SK-N-SH treated with all-trans-retinoic acid at 6 μM for 48 hours (cell line): ENCODE measurements at regions not wholly inside any gene's neighbourhood (a gene's known extent, or its start where the extent isn't known, plus 50 kb on each side); places are given as distances from the start of the nearest gene placed in this dataset.

Source experiments
- ATAC-seq: fragments of 200-7000 bp; cut with Tn5 transposase; 3 replicates; pipeline ENCODE4 v1.9.1; 2020; ENCODE audit warnings: mild to moderate bottlenecking, moderate library complexity
- ARNTL ChIP-seq: fragments of 450-650 bp; formaldehyde crosslinking; IDR thresholded peaks from 2 replicates; pipeline ENCODE4 v1.5.0; 2020; ENCODE audit warnings: low read depth, mild to moderate bottlenecking, moderate library complexity, borderline replicate concordance
- BACH2 ChIP-seq: fragments of 250-450 bp; sonication (Bioruptor Pico); IDR thresholded peaks from 2 replicates; pipeline ENCODE4 v1.9.0; 2021; ENCODE audit warnings: mild to moderate bottlenecking, borderline replicate concordance
- CSDC2 ChIP-seq: fragments of 250-450 bp; sonication (Bioruptor Pico); IDR thresholded peaks from 2 replicates; pipeline ENCODE4 v1.5.0; 2020; ENCODE audit warnings: mild to moderate bottlenecking, moderate library complexity
- CSRNP3 ChIP-seq: fragments of 250-450 bp; sonication (Bioruptor Pico); IDR thresholded peaks from 2 replicates; pipeline ENCODE4 v1.5.1; 2021; ENCODE audit warnings: mild to moderate bottlenecking, moderate library complexity
- ESRRG ChIP-seq: fragments of 250-450 bp; sonication (Bioruptor Pico); IDR thresholded peaks from 2 replicates; pipeline ENCODE4 v1.6.1; 2021; ENCODE audit warnings: mild to moderate bottlenecking
- GLIS3 ChIP-seq: fragments of 250-450 bp; sonication (Bioruptor Pico); IDR thresholded peaks from 2 replicates; pipeline ENCODE4 v1.5.0; 2020; ENCODE audit warnings: mild to moderate bottlenecking, moderate library complexity
- ISL1 ChIP-seq: fragments of 250-450 bp; sonication (Bioruptor Pico); IDR thresholded peaks from 2 replicates; pipeline ENCODE4 v2.1.2; 2022; ENCODE audit warnings: mild to moderate bottlenecking, moderate library complexity
- OSR1 ChIP-seq: fragments of 250-450 bp; sonication (Bioruptor Pico); IDR thresholded peaks from 2 replicates; pipeline ENCODE4 v1.8.0; 2022; ENCODE audit warnings: moderate library complexity, mild to moderate bottlenecking, inconsistent platforms
- PPARA ChIP-seq: fragments of 250-450 bp; sonication (Bioruptor Pico); IDR thresholded peaks from 2 replicates; pipeline ENCODE4 v1.5.0; 2020; ENCODE audit warnings: mild to moderate bottlenecking, borderline replicate concordance
- SNAI2 ChIP-seq: fragments of 250-450 bp; sonication (Bioruptor Pico); IDR thresholded peaks from 2 replicates; pipeline ENCODE4 v1.5.0; 2020; ENCODE audit warnings: mild to moderate bottlenecking, moderate library complexity
- TCF4 ChIP-seq: fragments of 250-450 bp; sonication (Bioruptor Pico); IDR thresholded peaks from 2 replicates; pipeline ENCODE4 v1.8.0; 2021; ENCODE audit warnings: mild to moderate bottlenecking, moderate library complexity, borderline replicate concordance
- TOX ChIP-seq: fragments of 250-450 bp; sonication (Bioruptor Pico); IDR thresholded peaks from 2 replicates; pipeline ENCODE4 v1.8.0; 2021; ENCODE audit warnings: mild to moderate bottlenecking, moderate library complexity, borderline replicate concordance
- ZC3H10 ChIP-seq: fragments of 250-450 bp; sonication (Bioruptor Pico); IDR thresholded peaks from 2 replicates; pipeline ENCODE4 v1.5.1; 2021; ENCODE audit warnings: mild to moderate bottlenecking, moderate library complexity
- ZFP3 ChIP-seq: fragments of 250-450 bp; sonication (Bioruptor Pico); IDR thresholded peaks from 2 replicates; pipeline ENCODE4 v1.5.0; 2020; ENCODE audit warnings: mild to moderate bottlenecking, moderate library complexity
- ZFP30 ChIP-seq: fragments of 450-650 bp; formaldehyde crosslinking; IDR thresholded peaks from 2 replicates; pipeline ENCODE4 v1.5.0; 2022; ENCODE audit warnings: mild to moderate bottlenecking, moderate library complexity
- ZNF565 ChIP-seq: fragments of 450-650 bp; formaldehyde crosslinking; conservative IDR thresholded peaks from 2 replicates; pipeline ENCODE4 v1.5.0; 2020; ENCODE audit warnings: low read depth, mild to moderate bottlenecking, moderate library complexity
- ZNF70 ChIP-seq: fragments of 450-650 bp; formaldehyde crosslinking; IDR thresholded peaks from 2 replicates; pipeline ENCODE4 v1.5.0; 2020; ENCODE audit warnings: mild to moderate bottlenecking, moderate library complexity
- ZNF8 ChIP-seq: fragments of 450-650 bp; formaldehyde crosslinking; IDR thresholded peaks from 2 replicates; pipeline ENCODE4 v1.5.0; 2020; ENCODE audit warnings: mild to moderate bottlenecking, moderate library complexity
- TF ChIP-seq, protein P1 (sequence below): fragments of 250-450 bp; sonication (Bioruptor Pico); IDR thresholded peaks from 2 replicates; pipeline ENCODE4 v1.5.0; 2020; ENCODE audit warnings: mild to moderate bottlenecking, moderate library complexity
- TF ChIP-seq, protein P2 (sequence below): fragments of 250-450 bp; sonication (Bioruptor Pico); IDR thresholded peaks from 2 replicates; pipeline ENCODE4 v1.5.1; 2020; ENCODE audit warnings: low read depth, mild to moderate bottlenecking, moderate library complexity
- TF ChIP-seq, protein P3 (sequence below): fragments of 250-450 bp; sonication (Bioruptor Pico); IDR thresholded peaks from 2 replicates; pipeline ENCODE4 v1.8.0; 2021; ENCODE audit warnings: low read depth, mild to moderate bottlenecking, moderate library complexity, borderline replicate concordance
- TF ChIP-seq, protein P4 (sequence below): fragments of 250-450 bp; sonication (Bioruptor Pico); IDR thresholded peaks from 2 replicates; pipeline ENCODE4 v1.8.0; 2020; ENCODE audit warnings: mild to moderate bottlenecking, moderate library complexity, borderline replicate concordance

DNA sequence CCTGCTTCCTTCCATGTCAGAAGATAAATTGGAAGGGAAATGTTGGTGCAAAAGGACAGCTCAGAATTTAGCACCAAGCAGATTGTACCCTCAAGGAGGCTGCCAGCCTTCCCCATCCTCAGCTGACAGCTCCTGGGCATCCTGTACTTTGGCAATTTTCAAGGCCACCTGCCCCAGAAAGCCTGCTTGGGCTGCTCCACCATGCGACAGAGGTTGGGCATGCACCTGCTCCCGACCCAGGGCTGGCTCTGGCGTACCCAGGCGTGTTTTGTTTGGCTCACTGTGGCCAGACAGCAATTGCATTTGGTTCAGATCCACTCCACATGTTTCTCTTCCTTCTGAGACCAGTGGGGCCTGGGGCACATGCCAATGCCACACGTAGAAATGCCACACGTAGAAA is 547.8 kb downstream of the NPHP4 start (continued):
- TF ChIP-seq, protein P1, sequence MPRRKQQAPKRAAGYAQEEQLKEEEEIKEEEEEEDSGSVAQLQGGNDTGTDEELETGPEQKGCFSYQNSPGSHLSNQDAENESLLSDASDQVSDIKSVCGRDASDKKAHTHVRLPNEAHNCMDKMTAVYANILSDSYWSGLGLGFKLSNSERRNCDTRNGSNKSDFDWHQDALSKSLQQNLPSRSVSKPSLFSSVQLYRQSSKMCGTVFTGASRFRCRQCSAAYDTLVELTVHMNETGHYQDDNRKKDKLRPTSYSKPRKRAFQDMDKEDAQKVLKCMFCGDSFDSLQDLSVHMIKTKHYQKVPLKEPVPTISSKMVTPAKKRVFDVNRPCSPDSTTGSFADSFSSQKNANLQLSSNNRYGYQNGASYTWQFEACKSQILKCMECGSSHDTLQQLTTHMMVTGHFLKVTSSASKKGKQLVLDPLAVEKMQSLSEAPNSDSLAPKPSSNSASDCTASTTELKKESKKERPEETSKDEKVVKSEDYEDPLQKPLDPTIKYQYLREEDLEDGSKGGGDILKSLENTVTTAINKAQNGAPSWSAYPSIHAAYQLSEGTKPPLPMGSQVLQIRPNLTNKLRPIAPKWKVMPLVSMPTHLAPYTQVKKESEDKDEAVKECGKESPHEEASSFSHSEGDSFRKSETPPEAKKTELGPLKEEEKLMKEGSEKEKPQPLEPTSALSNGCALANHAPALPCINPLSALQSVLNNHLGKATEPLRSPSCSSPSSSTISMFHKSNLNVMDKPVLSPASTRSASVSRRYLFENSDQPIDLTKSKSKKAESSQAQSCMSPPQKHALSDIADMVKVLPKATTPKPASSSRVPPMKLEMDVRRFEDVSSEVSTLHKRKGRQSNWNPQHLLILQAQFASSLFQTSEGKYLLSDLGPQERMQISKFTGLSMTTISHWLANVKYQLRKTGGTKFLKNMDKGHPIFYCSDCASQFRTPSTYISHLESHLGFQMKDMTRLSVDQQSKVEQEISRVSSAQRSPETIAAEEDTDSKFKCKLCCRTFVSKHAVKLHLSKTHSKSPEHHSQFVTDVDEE (CRISPR knock-in tag): no peak
- TF ChIP-seq CSDC2 (CRISPR knock-in tag) (no peak), ZNF565 (CRISPR knock-in tag) (no peak), TCF4 (CRISPR knock-in tag) (no peak), ZFP30 (no peak), ZNF70 (CRISPR knock-in tag) (no peak), TOX (CRISPR knock-in tag) (no peak), ZNF8 (no peak)
- TF ChIP-seq, protein P2, sequence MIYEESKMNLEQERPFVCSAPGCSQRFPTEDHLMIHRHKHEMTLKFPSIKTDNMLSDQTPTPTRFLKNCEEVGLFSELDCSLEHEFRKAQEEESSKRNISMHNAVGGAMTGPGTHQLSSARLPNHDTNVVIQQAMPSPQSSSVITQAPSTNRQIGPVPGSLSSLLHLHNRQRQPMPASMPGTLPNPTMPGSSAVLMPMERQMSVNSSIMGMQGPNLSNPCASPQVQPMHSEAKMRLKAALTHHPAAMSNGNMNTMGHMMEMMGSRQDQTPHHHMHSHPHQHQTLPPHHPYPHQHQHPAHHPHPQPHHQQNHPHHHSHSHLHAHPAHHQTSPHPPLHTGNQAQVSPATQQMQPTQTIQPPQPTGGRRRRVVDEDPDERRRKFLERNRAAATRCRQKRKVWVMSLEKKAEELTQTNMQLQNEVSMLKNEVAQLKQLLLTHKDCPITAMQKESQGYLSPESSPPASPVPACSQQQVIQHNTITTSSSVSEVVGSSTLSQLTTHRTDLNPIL: no peak

GRCh38 chr1:5436808-5437207 is 555.4 kb downstream of the NPHP4 start:
- no peak for ATAC-seq
- TF ChIP-seq ARNTL (no peak), ZNF70 (CRISPR knock-in tag) (no peak), ESRRG (CRISPR knock-in tag) (no peak), GLIS3 (CRISPR knock-in tag) (no peak), PPARA (CRISPR knock-in tag) (no peak), ZNF8 (no peak), TOX (CRISPR knock-in tag) (no peak), BACH2 (CRISPR knock-in tag) (no peak), ZC3H10 (CRISPR knock-in tag) (no peak), ISL1 (CRISPR knock-in tag) (no peak), SNAI2 (CRISPR knock-in tag) (no peak), ZNF565 (CRISPR knock-in tag) (no peak), ZFP3 (CRISPR knock-in tag) (no peak), ZFP30 (no peak)
- TF ChIP-seq, protein P3, sequence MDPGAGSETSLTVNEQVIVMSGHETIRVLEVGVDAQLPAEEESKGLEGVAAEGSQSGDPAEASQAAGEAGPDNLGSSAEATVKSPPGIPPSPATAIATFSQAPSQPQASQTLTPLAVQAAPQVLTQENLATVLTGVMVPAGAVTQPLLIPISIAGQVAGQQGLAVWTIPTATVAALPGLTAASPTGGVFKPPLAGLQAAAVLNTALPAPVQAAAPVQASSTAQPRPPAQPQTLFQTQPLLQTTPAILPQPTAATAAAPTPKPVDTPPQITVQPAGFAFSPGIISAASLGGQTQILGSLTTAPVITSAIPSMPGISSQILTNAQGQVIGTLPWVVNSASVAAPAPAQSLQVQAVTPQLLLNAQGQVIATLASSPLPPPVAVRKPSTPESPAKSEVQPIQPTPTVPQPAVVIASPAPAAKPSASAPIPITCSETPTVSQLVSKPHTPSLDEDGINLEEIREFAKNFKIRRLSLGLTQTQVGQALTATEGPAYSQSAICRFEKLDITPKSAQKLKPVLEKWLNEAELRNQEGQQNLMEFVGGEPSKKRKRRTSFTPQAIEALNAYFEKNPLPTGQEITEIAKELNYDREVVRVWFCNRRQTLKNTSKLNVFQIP (CRISPR knock-in tag): no peak
- TF ChIP-seq, protein P2: no peak
- TF ChIP-seq, protein P4, sequence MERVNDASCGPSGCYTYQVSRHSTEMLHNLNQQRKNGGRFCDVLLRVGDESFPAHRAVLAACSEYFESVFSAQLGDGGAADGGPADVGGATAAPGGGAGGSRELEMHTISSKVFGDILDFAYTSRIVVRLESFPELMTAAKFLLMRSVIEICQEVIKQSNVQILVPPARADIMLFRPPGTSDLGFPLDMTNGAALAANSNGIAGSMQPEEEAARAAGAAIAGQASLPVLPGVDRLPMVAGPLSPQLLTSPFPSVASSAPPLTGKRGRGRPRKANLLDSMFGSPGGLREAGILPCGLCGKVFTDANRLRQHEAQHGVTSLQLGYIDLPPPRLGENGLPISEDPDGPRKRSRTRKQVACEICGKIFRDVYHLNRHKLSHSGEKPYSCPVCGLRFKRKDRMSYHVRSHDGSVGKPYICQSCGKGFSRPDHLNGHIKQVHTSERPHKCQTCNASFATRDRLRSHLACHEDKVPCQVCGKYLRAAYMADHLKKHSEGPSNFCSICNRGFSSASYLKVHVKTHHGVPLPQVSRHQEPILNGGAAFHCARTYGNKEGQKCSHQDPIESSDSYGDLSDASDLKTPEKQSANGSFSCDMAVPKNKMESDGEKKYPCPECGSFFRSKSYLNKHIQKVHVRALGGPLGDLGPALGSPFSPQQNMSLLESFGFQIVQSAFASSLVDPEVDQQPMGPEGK (CRISPR knock-in tag): no peak
- TF ChIP-seq, all 23 proteins: peak for 0

DNA sequence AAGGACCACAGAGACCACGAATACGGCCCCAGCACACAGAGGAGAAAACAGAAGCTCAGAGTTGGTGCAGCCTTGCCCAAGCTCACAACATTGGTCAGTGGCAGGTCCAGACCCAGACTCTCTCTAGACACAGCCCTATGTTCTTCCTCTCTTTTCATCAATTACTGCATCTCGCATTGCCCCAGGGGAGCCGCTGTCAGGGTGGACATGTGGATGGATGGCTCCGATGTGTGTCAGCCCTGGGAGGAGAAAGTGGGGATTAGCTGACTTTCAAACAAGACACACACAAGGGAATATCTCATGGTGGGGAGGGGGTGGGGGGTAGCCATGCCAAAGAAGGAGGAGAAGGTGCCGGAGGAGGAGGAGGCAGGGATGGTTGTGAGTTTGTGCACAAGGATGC is 556.8 kb downstream of the NPHP4 start:
- TF ChIP-seq ZNF70 (CRISPR knock-in tag): no peak
- TF ChIP-seq ZFP30: no peak
- no peak for TF ChIP-seq ZNF565 (CRISPR knock-in tag)
- TF ChIP-seq CSDC2 (CRISPR knock-in tag): no peak
- TF ChIP-seq OSR1 (CRISPR knock-in tag): no peak
- TF ChIP-seq GLIS3 (CRISPR knock-in tag): no peak
- TF ChIP-seq, protein P3 (CRISPR knock-in tag): no peak
- no peak for TF ChIP-seq CSRNP3
- no peak for TF ChIP-seq BACH2 (CRISPR knock-in tag)
- TF ChIP-seq TCF4 (CRISPR knock-in tag): no peak
- no peak for TF ChIP-seq ZFP3 (CRISPR knock-in tag)
- no peak for TF ChIP-seq ZNF8
- TF ChIP-seq PPARA (CRISPR knock-in tag): no peak
- no peak for TF ChIP-seq ZC3H10 (CRISPR knock-in tag)
- TF ChIP-seq TOX (CRISPR knock-in tag): no peak
- TF ChIP-seq, all 23 proteins: peak for 0
- ATAC-seq: no peak
